ENCODE measurements at regions not wholly inside any gene's neighbourhood (a gene's known extent, or its start where the extent isn't known, plus 50 kb on each side); places are given as distances from the start of the nearest gene placed in this dataset.

- no peak for TF ChIP-seq MAX (IDR thresholded peaks at IDR 0.05)
- TF ChIP-seq, protein P1, sequence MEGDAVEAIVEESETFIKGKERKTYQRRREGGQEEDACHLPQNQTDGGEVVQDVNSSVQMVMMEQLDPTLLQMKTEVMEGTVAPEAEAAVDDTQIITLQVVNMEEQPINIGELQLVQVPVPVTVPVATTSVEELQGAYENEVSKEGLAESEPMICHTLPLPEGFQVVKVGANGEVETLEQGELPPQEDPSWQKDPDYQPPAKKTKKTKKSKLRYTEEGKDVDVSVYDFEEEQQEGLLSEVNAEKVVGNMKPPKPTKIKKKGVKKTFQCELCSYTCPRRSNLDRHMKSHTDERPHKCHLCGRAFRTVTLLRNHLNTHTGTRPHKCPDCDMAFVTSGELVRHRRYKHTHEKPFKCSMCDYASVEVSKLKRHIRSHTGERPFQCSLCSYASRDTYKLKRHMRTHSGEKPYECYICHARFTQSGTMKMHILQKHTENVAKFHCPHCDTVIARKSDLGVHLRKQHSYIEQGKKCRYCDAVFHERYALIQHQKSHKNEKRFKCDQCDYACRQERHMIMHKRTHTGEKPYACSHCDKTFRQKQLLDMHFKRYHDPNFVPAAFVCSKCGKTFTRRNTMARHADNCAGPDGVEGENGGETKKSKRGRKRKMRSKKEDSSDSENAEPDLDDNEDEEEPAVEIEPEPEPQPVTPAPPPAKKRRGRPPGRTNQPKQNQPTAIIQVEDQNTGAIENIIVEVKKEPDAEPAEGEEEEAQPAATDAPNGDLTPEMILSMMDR (IDR thresholded peaks at IDR 0.05; ENCODE audit: low read depth, low read length, missing input control), result no peak
- TF ChIP-seq REST (IDR thresholded peaks at IDR 0.05), result no peak
- no peak for TF ChIP-seq RAD21 (IDR thresholded peaks at IDR 0.05)
- no peak for TF ChIP-seq RXRA (IDR thresholded peaks at IDR 0.05)
- no peak for TF ChIP-seq NR2F2 (IDR thresholded peaks at IDR 0.05)
- no peak for TF ChIP-seq SP1 (IDR thresholded peaks at IDR 0.05)
- TF ChIP-seq JUND (IDR thresholded peaks at IDR 0.05), result no peak
- no peak for TF ChIP-seq ATF3 (IDR thresholded peaks at IDR 0.05)
Measured at GRCh38 chr2:46843316-46843715, 72.3 kb downstream of the MCFD2 start.
